ENCODE measurements at regions not wholly inside any gene's neighbourhood (a gene's known extent, or its start where the extent isn't known, plus 50 kb on each side); places are given as distances from the start of the nearest gene placed in this dataset.

DNA sequence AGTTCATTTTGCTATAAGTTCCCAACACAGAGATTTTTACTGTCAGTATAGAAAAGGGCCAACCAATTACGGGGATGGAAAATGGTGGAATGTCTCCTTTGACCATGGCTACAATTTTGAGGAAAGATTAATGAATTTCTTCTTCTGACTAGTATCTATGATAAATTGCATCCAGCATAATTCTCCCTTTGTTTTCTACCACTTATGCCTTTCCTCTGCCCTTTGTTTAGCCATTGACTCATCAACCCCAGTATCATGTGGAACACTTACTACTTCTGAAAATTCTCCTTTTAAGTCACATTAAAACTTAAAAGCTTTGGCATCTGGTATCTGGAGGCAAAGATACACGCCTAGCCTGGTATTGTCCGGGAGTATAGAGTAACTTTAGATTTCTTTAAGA is 92.9 kb upstream of the CADPS start:
- TF ChIP-seq, protein P1, sequence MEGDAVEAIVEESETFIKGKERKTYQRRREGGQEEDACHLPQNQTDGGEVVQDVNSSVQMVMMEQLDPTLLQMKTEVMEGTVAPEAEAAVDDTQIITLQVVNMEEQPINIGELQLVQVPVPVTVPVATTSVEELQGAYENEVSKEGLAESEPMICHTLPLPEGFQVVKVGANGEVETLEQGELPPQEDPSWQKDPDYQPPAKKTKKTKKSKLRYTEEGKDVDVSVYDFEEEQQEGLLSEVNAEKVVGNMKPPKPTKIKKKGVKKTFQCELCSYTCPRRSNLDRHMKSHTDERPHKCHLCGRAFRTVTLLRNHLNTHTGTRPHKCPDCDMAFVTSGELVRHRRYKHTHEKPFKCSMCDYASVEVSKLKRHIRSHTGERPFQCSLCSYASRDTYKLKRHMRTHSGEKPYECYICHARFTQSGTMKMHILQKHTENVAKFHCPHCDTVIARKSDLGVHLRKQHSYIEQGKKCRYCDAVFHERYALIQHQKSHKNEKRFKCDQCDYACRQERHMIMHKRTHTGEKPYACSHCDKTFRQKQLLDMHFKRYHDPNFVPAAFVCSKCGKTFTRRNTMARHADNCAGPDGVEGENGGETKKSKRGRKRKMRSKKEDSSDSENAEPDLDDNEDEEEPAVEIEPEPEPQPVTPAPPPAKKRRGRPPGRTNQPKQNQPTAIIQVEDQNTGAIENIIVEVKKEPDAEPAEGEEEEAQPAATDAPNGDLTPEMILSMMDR (IDR thresholded peaks at IDR 0.05; ENCODE audit: poor library complexity): no peak
- TF ChIP-seq EZH2 (IDR thresholded peaks at IDR 0.05; ENCODE audit: borderline replicate concordance): no peak

All from hepatocyte (in vitro differentiated cells).